Stomach (tissue), 8 donors: ENCODE measurements at regions not wholly inside any gene's neighbourhood (a gene's known extent, or its start where the extent isn't known, plus 50 kb on each side); places are given as distances from the start of the nearest gene placed in this dataset.

ENCODE experiments used
- DNase-seq, 2 donors: peaks; one replicate each; pipeline versions ENCODE4 v3.0.0 to v3.0.0-alpha.2; 2013 to 2019
- H3K27ac ChIP-seq, 5 donors: fragments of 200-600 bp in 4 of 5; sonication (generic) in 4 of 5; one replicate each; pipeline ENCODE4 v1.5.1; 2013 to 2019; ENCODE audit warnings: mild to moderate bottlenecking in 1 of 5, moderate library complexity in 1 of 5
- H3K27me3 ChIP-seq, 3 donors: fragments of 200-600 bp; sonication (generic); one replicate each; pipeline ENCODE4 v1.5.1; 2017 to 2019; ENCODE audit warnings: mixed run types in 1 of 3
- H3K36me3 ChIP-seq, 4 donors: fragments of 200-600 bp; sonication (generic); 1 replicate in 3 of 4; 2 replicates in 1 of 4; pipeline ENCODE4 v1.5.1; 2016 to 2019
- H3K4me1 ChIP-seq, 4 donors: fragments of 200-600 bp; sonication (generic); one replicate each; pipeline ENCODE4 v1.5.1; 2016 to 2019
- H3K4me3 ChIP-seq, 4 donors: fragments of 200-600 bp; sonication (generic) in 3 of 4; one replicate each; pipeline ENCODE4 v1.5.1; 2016 to 2019; ENCODE audit warnings: mild to moderate bottlenecking in 1 of 4
- H3K9me3 ChIP-seq, 4 donors: fragments of 200-600 bp; sonication (generic); one replicate each; pipeline ENCODE4 v1.5.1; 2016 to 2019
- CTCF ChIP-seq, 7 experiments: fragments of 450-650 bp in 4 of 7; fragments of 200-600 bp in 3 of 7; sonication (generic) in 3 of 7; IDR thresholded peaks; one replicate each; pipeline ENCODE4 v1.5.1; 2016 to 2019; ENCODE audit warnings: antibody characterized with exemption in 7 of 7, control low read depth in 2 of 7, mild to moderate bottlenecking in 1 of 7
- EP300 ChIP-seq: sonication (generic); formaldehyde crosslinking; IDR thresholded peaks from one replicate; pipeline ENCODE4 v1.6.1; 2017; ENCODE audit warnings: antibody characterized with exemption
- POLR2A ChIP-seq, 4 donors: fragments of 450-650 bp; IDR thresholded peaks; one replicate each; pipeline ENCODE4 v1.6.1; 2016; ENCODE audit warnings: antibody characterized with exemption in 4 of 4, control low read depth in 2 of 4, mild to moderate bottlenecking in 1 of 4, moderate library complexity in 1 of 4
- POLR2AphosphoS5 ChIP-seq, 3 donors: sonication (generic); formaldehyde crosslinking; IDR thresholded peaks; one replicate each; pipeline ENCODE4 v1.6.1; 2016; ENCODE audit warnings: antibody characterized with exemption in 3 of 3
- WGBS, 5 donors: extraction: QIAGEN DNeasy Blood & Tissue Kit in 3 of 5; methylation state at CpG; one replicate each; pipeline versions ENCODE4 v1.1.5 to v1.1.7; 2013 to 2018; 5-methylcytosine and 5-hydroxymethylcytosine counted together
- intact Hi-C: fragments of 100-400 bp; cut with DNase I; formaldehyde crosslinking; loops from one replicate; pipeline ENCODE4 v1.15.1; 2023; ENCODE audit warnings: low total_unique reads
- donor health status: healthy with polysubstance abuse.
- donor health status: Bipolar disorder and iron deficiency.
- donor health status: healthy.

- no peak overlapping the region for H3K27ac ChIP-seq
- H3K4me3 ChIP-seq: no peak overlapping the region
- TF ChIP-seq POLR2AphosphoS5 (IDR thresholded peaks at IDR 0.05) (no peak), POLR2A (IDR thresholded peaks at IDR 0.05) (no peak), CTCF (IDR thresholded peaks at IDR 0.05) (no peak), EP300 (no peak)
- no peaks in the 10 kb centered on the region for H3K27me3 ChIP-seq
- no peaks in the 10 kb centered on the region for H3K36me3 ChIP-seq
- peaks cover 0 to 13% (median 5%) of the 10 kb centered on the region in 4 donors for H3K4me1 ChIP-seq
- intact Hi-C loops: no loop called here
- WGBS, 5 donors: 37 to 74% (median 48%) methylated on average over 2 of the region's 2 CpGs
- H3K9me3 ChIP-seq: no peaks in the 10 kb centered on the region
- DNase-seq: no peak
Measured at GRCh38 chr1:55885619-55886018, 670.5 kb upstream of the USP24 start.

- Histone ChIP-seq H3K4me3 (no peak overlapping the region), H3K27me3 (no peaks in the 10 kb centered on the region), H3K9me3 (no peaks in the 10 kb centered on the region), H3K4me1 (peaks cover 0 to 13% (median 5%) of the 10 kb centered on the region in 4 donors), H3K36me3 (no peaks in the 10 kb centered on the region), H3K27ac (no peak overlapping the region)
- no peak for DNase-seq
- TF ChIP-seq CTCF (IDR thresholded peaks at IDR 0.05): no peak
- 67 to 80% (median 76%) methylated on average over 6 of the region's 6 CpGs for WGBS, 5 donors
- intact Hi-C loops: no loop called here
Measured at GRCh38 chr1:55882931-55883330, 667.8 kb upstream of the USP24 start.

GRCh38 chr1:55879346-55879745 is 664.2 kb upstream of the USP24 start:
- Histone ChIP-seq H3K4me3 (no peak overlapping the region), H3K36me3 (no peaks in the 10 kb centered on the region), H3K9me3 (no peaks in the 10 kb centered on the region), H3K27me3 (no peaks in the 10 kb centered on the region), H3K4me1 (no peaks in the 10 kb centered on the region), H3K27ac (no peak overlapping the region)
- DNase-seq: no peak
- 88 to 94% (median 92%) methylated on average over 11 of the region's 11 CpGs for WGBS, 5 donors
- TF ChIP-seq POLR2A (IDR thresholded peaks at IDR 0.05): no peak
- intact Hi-C loops: no loop called here

GRCh38 chr1:55877437-55878232 is 662.5 kb upstream of the USP24 start:
- intact Hi-C loops: no loop called here
- H3K27ac ChIP-seq: no peak overlapping the region

More at GRCh38 chr1:55877437-55878232, 662.5 kb upstream of the USP24 start:
- H3K27me3 ChIP-seq: no peaks in the 10 kb centered on the region
- no peaks in the 10 kb centered on the region for H3K4me1 ChIP-seq
- WGBS, 5 donors: 42 to 60% (median 54%) methylated on average over 6 of the region's 6 CpGs
- H3K9me3 ChIP-seq: no peaks in the 10 kb centered on the region
- TF ChIP-seq CTCF (IDR thresholded peaks at IDR 0.05) (no peak), EP300 (no peak), POLR2AphosphoS5 (IDR thresholded peaks at IDR 0.05) (no peak), POLR2A (IDR thresholded peaks at IDR 0.05) (no peak)
- DNase-seq: no peak
- no peak overlapping the region for H3K4me3 ChIP-seq
- H3K36me3 ChIP-seq: no peaks in the 10 kb centered on the region
